GM12878 (cell line): ENCODE measurements at regions not wholly inside any gene's neighbourhood (a gene's known extent, or its start where the extent isn't known, plus 50 kb on each side); places are given as distances from the start of the nearest gene placed in this dataset.
A peak's percentile ranks its signal among the peaks of the same experiment; 100 is the strongest.

Experiments
- ATAC-seq: fragments of 200-7000 bp; cut with Tn5 transposase; 3 replicates; pipeline ENCODE4 v1.9.1; 2020; ENCODE audit warnings: mild to moderate bottlenecking, moderate library complexity
- BruUV-seq: library from RNA; stranded (reverse); fragments of 400-500 nt; replicated peaks from 2 replicates; lab custom pipeline; 2021; lab: Mats Ljungman, UMichigan
- CTCF ChIA-PET: fragments of 300-600 bp; sonication (Branson Sonifier 250); formaldehyde crosslinking; extraction: SDS; loops from one replicate; lab custom pipeline; 2021; ENCODE audit warnings: inconsistent platforms; lab: Yijun Ruan, JAX
- POLR2A ChIA-PET: fragments of 350-600 bp; formaldehyde crosslinking; extraction: SDS; loops from one replicate; lab custom pipeline; 2021; ENCODE audit warnings: inconsistent platforms; lab: Charles Lee
- RAD21 ChIA-PET: fragments of 300-600 bp; sonication (Branson Sonifier 250); formaldehyde crosslinking; loops from one replicate; lab custom pipeline; 2023; ENCODE audit warnings: antibody characterized with exemption; ENCODE audit not compliant: unreplicated experiment; lab: Charles Lee
- SMC1A ChIA-PET: fragments of 300-600 bp; sonication (Branson Sonifier 250); formaldehyde crosslinking; loops from one replicate; lab custom pipeline; 2023; ENCODE audit not compliant: unreplicated experiment, uncharacterized antibody; lab: Charles Lee
- DNase-seq: peaks from one replicate; pipeline ENCODE4 v3.0.0-alpha.2; 2011; ENCODE audit warnings: low read depth, low spot score
- FAIRE-seq: peaks from 3 replicates; lab custom pipeline; 2011; peaks lifted over from hg19 to GRCh38; lab: Jason Lieb, UNC
- H2AFZ ChIP-seq: 2 replicates; pipeline ENCODE4 v1.6.0; 2011; ENCODE audit warnings: low read depth, low read length, control low read depth; ENCODE audit not compliant: control insufficient read depth
- H3K27ac ChIP-seq: 2 replicates; pipeline ENCODE4 v1.5.1; 2011; ENCODE audit warnings: control low read depth; ENCODE audit not compliant: control insufficient read depth, insufficient read depth
- H3K27me3 ChIP-seq, 2 experiments: replicated peaks in 1 of 2; 2 replicates each; pipeline versions ENCODE4 v1.6.0 to v1.6.1; 2011; ENCODE audit warnings: low read length in 1 of 2; ENCODE audit not compliant: control insufficient read depth in 2 of 2, insufficient read depth in 2 of 2
- H3K36me3 ChIP-seq, 2 experiments: 2 replicates each; pipeline ENCODE4 v1.5.1; 2011; ENCODE audit warnings: low read length in 1 of 2; ENCODE audit not compliant: control insufficient read depth in 2 of 2, insufficient read depth in 2 of 2
- H3K4me1 ChIP-seq: 2 replicates; pipeline ENCODE4 v1.6.1; 2011; ENCODE audit warnings: mild to moderate bottlenecking, low read length, moderate library complexity, mixed read lengths; ENCODE audit not compliant: control insufficient read depth, insufficient read depth
- H3K4me2 ChIP-seq: 2 replicates; pipeline ENCODE4 v1.6.0; 2011; ENCODE audit warnings: control low read depth; ENCODE audit not compliant: control insufficient read depth, insufficient read depth
- H3K4me3 ChIP-seq: fragments of 200-600 bp; sonication (generic); 2 replicates; pipeline ENCODE4 v1.5.1; 2016
- H3K79me2 ChIP-seq: 2 replicates; pipeline ENCODE4 v1.6.0; 2011; ENCODE audit warnings: low read length; ENCODE audit not compliant: control insufficient read depth, insufficient read depth
- H3K9ac ChIP-seq: 2 replicates; pipeline ENCODE4 v1.8.0; 2011; ENCODE audit warnings: low read length, control low read depth, mixed read lengths; ENCODE audit not compliant: control insufficient read depth, insufficient read depth
- H3K9me3 ChIP-seq: replicated peaks from 3 replicates; pipeline ENCODE4 v1.5.1; 2011; ENCODE audit warnings: mild to moderate bottlenecking, low read length; ENCODE audit not compliant: control insufficient read depth, insufficient read depth
- H4K20me1 ChIP-seq: 2 replicates; pipeline ENCODE4 v1.6.0; 2011; ENCODE audit not compliant: control insufficient read depth, insufficient read depth
- BMI1 ChIP-seq: fragments of 450-650 bp; IDR thresholded peaks from 2 replicates; pipeline ENCODE4 v1.6.1; 2016; ENCODE audit warnings: mild to moderate bottlenecking, moderate library complexity, borderline replicate concordance
- CEBPB ChIP-seq, 2 experiments: fragments of 150-350 bp in 1 of 2; IDR thresholded peaks; 2 replicates each; pipeline ENCODE4 v1.6.1; 2012 to 2014; ENCODE audit warnings: low read depth in 2 of 2, low read length in 2 of 2, borderline replicate concordance in 1 of 2, inconsistent platforms in 1 of 2
- EED ChIP-seq: sonication (generic); IDR thresholded peaks from 2 replicates; pipeline ENCODE4 v1.6.1; 2016; ENCODE audit warnings: antibody characterized with exemption, low read depth
- HCFC1 ChIP-seq: fragments of 150-350 bp; IDR thresholded peaks from 2 replicates; pipeline ENCODE4 v1.6.1; 2014; ENCODE audit warnings: low read length
- JUNB ChIP-seq: IDR thresholded peaks from 2 replicates; pipeline ENCODE4 v1.6.1; 2016; ENCODE audit warnings: antibody characterized with exemption, mild to moderate bottlenecking
- POLR2A ChIP-seq: IDR thresholded peaks from 2 replicates; pipeline ENCODE4 v1.6.1; 2011; ENCODE audit warnings: low read depth, mild to moderate bottlenecking, low read length
- RAD51 ChIP-seq: fragments of 450-650 bp; IDR thresholded peaks from 2 replicates; pipeline ENCODE4 v1.6.1; 2016; ENCODE audit warnings: moderate library complexity, mild to moderate bottlenecking, inconsistent platforms
- RB1 ChIP-seq: fragments of 450-650 bp; formaldehyde crosslinking; IDR thresholded peaks from 2 replicates; pipeline ENCODE4 v1.6.1; 2017; ENCODE audit warnings: mild to moderate bottlenecking, borderline replicate concordance
- SIN3A ChIP-seq: IDR thresholded peaks from 2 replicates; pipeline ENCODE4 v1.6.1; 2012; ENCODE audit warnings: low read depth, low read length, improper control_type of control experiment
- SPI1 ChIP-seq: IDR thresholded peaks from 2 replicates; pipeline ENCODE4 v1.6.1; 2011; ENCODE audit warnings: low read depth, mild to moderate bottlenecking, low read length, moderate library complexity, borderline replicate concordance; ENCODE audit not compliant: insufficient read depth
- SRF ChIP-seq, 2 experiments: IDR thresholded peaks; 2 replicates each; pipeline ENCODE4 v1.6.1; 2011; ENCODE audit warnings: low read depth in 2 of 2, low read length in 2 of 2, mild to moderate bottlenecking in 1 of 2, moderate library complexity in 1 of 2
- SUPT20H ChIP-seq: IDR thresholded peaks from 2 replicates; pipeline ENCODE4 v1.6.1; 2011; ENCODE audit warnings: low read depth, mild to moderate bottlenecking, low read length, moderate library complexity, borderline replicate concordance; ENCODE audit not compliant: control insufficient read depth
- SUZ12 ChIP-seq: fragments of 200-600 bp; sonication (generic); IDR thresholded peaks from one replicate; pipeline ENCODE4 v1.6.1; 2018; ENCODE audit warnings: antibody characterized with exemption, mild to moderate bottlenecking; ENCODE audit not compliant: unreplicated experiment
- TARDBP ChIP-seq: IDR thresholded peaks from 2 replicates; pipeline ENCODE4 v1.6.1; 2016; ENCODE audit warnings: borderline replicate concordance
- WRNIP1 ChIP-seq: IDR thresholded peaks from 2 replicates; pipeline ENCODE4 v1.6.1; 2011; ENCODE audit warnings: low read depth, low read length, improper control_type of control experiment, borderline replicate concordance
- ZBTB33 ChIP-seq: fragments of 450-650 bp; IDR thresholded peaks from 2 replicates; pipeline ENCODE4 v1.6.1; 2017; ENCODE audit warnings: mild to moderate bottlenecking
- ZBTB4 ChIP-seq: fragments of 450-650 bp; formaldehyde crosslinking; IDR thresholded peaks from 2 replicates; pipeline ENCODE4 v1.4.0; 2022; ENCODE audit warnings: mild to moderate bottlenecking, moderate library complexity
- WGBS: methylation state at CpG from one replicate; pipeline ENCODE4 v1.1.6; 2016; ENCODE audit warnings: low lambda C conversion rate; ENCODE audit not compliant: insufficient replicate concordance, insufficient coverage; ENCODE audit errors: missing lambda C conversion rate; 5-methylcytosine and 5-hydroxymethylcytosine counted together
- in situ Hi-C: fragments of 300-500 bp; cut with MboI; formaldehyde crosslinking; loops from 9 replicates; pipeline ENCODE4 v1.14.3; 2018; ENCODE audit warnings: mixed read lengths
- intact Hi-C: fragments of 100-400 bp; cut with micrococcal nuclease; formaldehyde crosslinking; loops from one replicate; pipeline ENCODE4 v1.14.2; 2022; ENCODE audit not compliant: unreplicated experiment

- ChIA-PET CTCF (interaction anchor here (1.3 to 1.9 kb wide), 4 partner anchors 11 to 22 kb away, joined by 4 to 13 read pairs (median 6); no protein-coding TSS in a partner anchor), POLR2A (interaction anchor here (1.5 to 1.7 kb wide), 2 partner anchors 11 to 40 kb away, joined by 3 to 12 read pairs; no protein-coding TSS in a partner anchor), RAD21 (interaction anchor here (1.0 to 3.1 kb wide), 7 partner anchors 11 to 249 kb away, joined by 3 to 29 read pairs (median 9); partner anchors contain the start of gene BUB3), SMC1A (interaction anchor here (0.6 to 3.9 kb wide), 15 partner anchors 9 to 178 kb away, joined by 3 to 43 read pairs (median 3); no protein-coding TSS in a partner anchor)
- FAIRE-seq, result peak; percentile 80
- peak; percentile 80 for ATAC-seq
- H3K4me2 ChIP-seq, result peak overlapping the region; percentile 95
- 0% methylated on average over 5 of the region's 5 CpGs for whole genome bisulfite sequencing
- no peaks in the 10 kb centered on the region for H3K27me3 ChIP-seq
- H3K4me1 ChIP-seq, result peaks cover 56% of the 10 kb centered on the region
- intact Hi-C loops (loop anchor here (1.0 to 2.0 kb wide), 3 partner anchors 10 to 151 kb away; no protein-coding TSS in a partner anchor), in situ Hi-C loops (no loop called here)
- H3K4me3 ChIP-seq, result peak overlapping the region; percentile 18; the same call in 1 of the 2 replicates
- DNase-seq, result peak; percentile 97
- no peaks in the 10 kb centered on the region for H3K79me2 ChIP-seq
- H2AFZ ChIP-seq, result 0 out of 2 replicates have a peak overlapping the region, but pooled peaks have one; percentile 11
- H4K20me1 ChIP-seq, result no peaks in the 10 kb centered on the region
- peaks cover 25% of the 10 kb centered on the region for H3K9me3 ChIP-seq
- H3K27ac ChIP-seq, result peak overlapping the region; percentile 97
- H3K9ac ChIP-seq, result peak overlapping the region; percentile 83
- H3K36me3 ChIP-seq, result no peaks in the 10 kb centered on the region
- no TSS peak for BruUV-seq
- TF ChIP-seq RAD51, result no peak
- TF ChIP-seq CEBPB (IDR thresholded peaks at IDR 0.05; ENCODE audit: borderline replicate concordance in 1 of 2, low read depth in 2 of 2, low read length in 2 of 2), result no peak
- no peak for TF ChIP-seq SIN3A
- peak; percentile 100 for TF ChIP-seq EED
- peak; percentile 66 for TF ChIP-seq JUNB
- peak; percentile 55 for TF ChIP-seq POLR2A
- peak; percentile 6; the same call in 1 of the 2 replicates for TF ChIP-seq RB1
- peak; percentile 57; the same call in 1 of the 2 replicates for TF ChIP-seq BMI1
- TF ChIP-seq TARDBP, result no peak
- 0 out of 2 replicates have a peak, but pooled peaks have one; percentile 24 for TF ChIP-seq WRNIP1
- TF ChIP-seq ZBTB33, result no peak
- TF ChIP-seq SUZ12, result no peak
- TF ChIP-seq SPI1, result peak; percentile 99
- no peak for TF ChIP-seq HCFC1
- TF ChIP-seq ZBTB4 (CRISPR knock-in tag), result no peak
- TF ChIP-seq SRF (IDR thresholded peaks at IDR 0.05; ENCODE audit: low read depth in 2 of 2, low read length in 2 of 2), result 0 out of 4 replicates have a peak, but pooled peaks of 1 of the 2 experiments have one; percentile 17
- TF ChIP-seq SUPT20H, result no peak
Measured at GRCh38 chr10:123402656-123403055, 248.5 kb downstream of the BUB3 start.
